GM23248 (cell line): ENCODE measurements at regions not wholly inside any gene's neighbourhood (a gene's known extent, or its start where the extent isn't known, plus 50 kb on each side); places are given as distances from the start of the nearest gene placed in this dataset.
"Not testable (repeated sequence)": the region's sequence is repeated elsewhere in the genome, so short reads cannot be mapped to it uniquely, and the experiment has no call there.

Experiments
- DNase-seq: peaks from one replicate; pipeline ENCODE4 v3.0.0-alpha.2; 2015
- H2AFZ ChIP-seq: fragments of 200-600 bp; sonication (generic); 2 replicates; pipeline ENCODE4 v1.6.1; 2016; ENCODE audit warnings: antibody characterized with exemption
- H3F3A ChIP-seq: fragments of 200-600 bp; sonication (generic); 2 replicates; pipeline ENCODE4 v1.6.1; 2016; ENCODE audit warnings: mild to moderate bottlenecking, antibody characterized with exemption, mixed run types; ENCODE audit not compliant: insufficient read depth
- H3K27ac ChIP-seq: fragments of 200-600 bp; sonication (generic); 2 replicates; pipeline ENCODE4 v1.5.1; 2016; ENCODE audit warnings: mild to moderate bottlenecking
- H3K27me3 ChIP-seq: fragments of 200-600 bp; sonication (generic); replicated peaks from 2 replicates; pipeline ENCODE4 v1.6.1; 2016; ENCODE audit warnings: mild to moderate bottlenecking; ENCODE audit not compliant: insufficient read depth
- H3K36me3 ChIP-seq: fragments of 200-600 bp; sonication (generic); 2 replicates; pipeline ENCODE4 v1.6.1; 2016; ENCODE audit warnings: low read depth, mild to moderate bottlenecking
- H3K4me1 ChIP-seq: fragments of 200-600 bp; sonication (generic); 2 replicates; pipeline ENCODE4 v1.6.1; 2016; ENCODE audit warnings: mild to moderate bottlenecking; ENCODE audit not compliant: insufficient read depth
- H3K4me2 ChIP-seq: fragments of 200-600 bp; sonication (generic); one replicate; pipeline ENCODE4 v1.6.1; 2016; ENCODE audit warnings: mild to moderate bottlenecking; ENCODE audit not compliant: unreplicated experiment
- H3K4me3 ChIP-seq: fragments of 200-600 bp; sonication (generic); 2 replicates; pipeline ENCODE4 v1.5.1; 2016; ENCODE audit warnings: mild to moderate bottlenecking
- H3K79me2 ChIP-seq: fragments of 200-600 bp; sonication (generic); 2 replicates; pipeline ENCODE4 v1.6.1; 2016; ENCODE audit warnings: mild to moderate bottlenecking; ENCODE audit not compliant: insufficient read depth
- H3K9ac ChIP-seq: fragments of 200-600 bp; sonication (generic); 2 replicates; pipeline ENCODE4 v1.6.1; 2016; ENCODE audit warnings: mild to moderate bottlenecking
- H3K9me2 ChIP-seq: fragments of 200-600 bp; sonication (generic); 2 replicates; pipeline ENCODE4 v1.6.1; 2016; ENCODE audit warnings: mixed run types, mild to moderate bottlenecking, moderate library complexity; ENCODE audit not compliant: insufficient read depth
- H3K9me3 ChIP-seq: fragments of 200-600 bp; sonication (generic); one replicate; pipeline ENCODE4 v1.6.1; 2017; ENCODE audit warnings: low read depth
- H4K20me1 ChIP-seq: fragments of 200-600 bp; sonication (generic); 2 replicates; pipeline ENCODE4 v1.6.0; 2016; ENCODE audit not compliant: insufficient read depth
- EZH2 ChIP-seq: fragments of 200-600 bp; sonication (generic); IDR thresholded peaks from 2 replicates; pipeline ENCODE4 v1.6.1; 2018; ENCODE audit warnings: antibody characterized with exemption, mild to moderate bottlenecking; ENCODE audit not compliant: insufficient read depth, poor library complexity, severe bottlenecking
- EZH2phosphoT487 ChIP-seq: fragments of 200-600 bp; sonication (generic); IDR thresholded peaks from 2 replicates; pipeline ENCODE4 v1.6.1; 2018; ENCODE audit warnings: antibody characterized with exemption, moderate library complexity, mild to moderate bottlenecking, low read depth; ENCODE audit not compliant: insufficient read depth
- WGBS, 2 experiments: methylation state at CpG; one replicate each; pipeline ENCODE4 v1.1.6; 2015 to 2017; ENCODE audit warnings: low lambda C conversion rate in 2 of 2, low coverage in 1 of 2; ENCODE audit errors: missing lambda C conversion rate in 2 of 2; 5-methylcytosine and 5-hydroxymethylcytosine counted together
- in situ Hi-C: fragments of 300-500 bp; cut with MboI; formaldehyde crosslinking; loops from 2 replicates; pipeline ENCODE4 v1.15.0; 2020

DNA sequence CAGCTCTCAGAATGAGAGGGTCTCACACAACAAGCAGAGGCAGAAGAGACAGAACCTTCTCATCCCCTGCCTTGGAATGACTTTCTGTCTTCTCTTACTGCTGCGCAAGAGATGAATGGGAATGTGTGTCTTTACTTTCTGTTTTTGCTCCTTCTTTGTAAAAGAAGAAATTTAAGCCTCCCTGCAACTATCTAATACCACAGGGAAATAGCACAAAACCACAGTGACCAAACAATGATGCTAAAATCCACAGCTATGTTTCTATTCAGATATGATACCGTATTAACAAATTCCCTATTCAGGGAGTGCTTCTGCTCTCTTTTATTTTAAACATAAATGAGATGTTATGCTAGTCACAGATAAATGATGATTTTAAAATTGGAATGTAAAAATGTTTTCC, 173.8 kb upstream of the RAI2 start:
- H3K9ac ChIP-seq: no peak overlapping the region
- H3K36me3 ChIP-seq: no peaks in the 10 kb centered on the region
- H3K27ac ChIP-seq: no peak overlapping the region
- H3K4me1 ChIP-seq: no peaks in the 10 kb centered on the region
- TF ChIP-seq EZH2 (no peak), EZH2phosphoT487 (no peak)
- no peak overlapping the region for H3K4me3 ChIP-seq
- no peaks in the 10 kb centered on the region for H3K27me3 ChIP-seq
- H3K9me3 ChIP-seq: no peaks in the 10 kb centered on the region
- in situ Hi-C loops: no loop called here
- no peak for DNase-seq
- H3K79me2 ChIP-seq: no peaks in the 10 kb centered on the region
- no peak overlapping the region for H3K4me2 ChIP-seq
- H3F3A ChIP-seq: no peaks in the 10 kb centered on the region
- 33 to 40% methylated on average over 2 of the region's 2 CpGs for WGBS, 2 experiments
- H2AFZ ChIP-seq: no peak overlapping the region
- H4K20me1 ChIP-seq: no peaks in the 10 kb centered on the region
- no peaks in the 10 kb centered on the region for H3K9me2 ChIP-seq

- no peak overlapping the region for H2AFZ ChIP-seq
- no peaks in the 10 kb centered on the region for H3K9me2 ChIP-seq
- H3K36me3 ChIP-seq: no peaks in the 10 kb centered on the region
- TF ChIP-seq EZH2phosphoT487 (no peak), EZH2 (no peak)
- no peak overlapping the region for H3K4me2 ChIP-seq
- no peak for DNase-seq
- no peaks in the 10 kb centered on the region for H3K9me3 ChIP-seq
- 51 to 53% methylated on average over 3 of the region's 3 CpGs for WGBS, 2 experiments
- H3K9ac ChIP-seq: no peak overlapping the region
- no peak overlapping the region for H3K27ac ChIP-seq
- no peaks in the 10 kb centered on the region for H3K4me1 ChIP-seq
- no peaks in the 10 kb centered on the region for H3K79me2 ChIP-seq
- in situ Hi-C loops: no loop called here
- no peak overlapping the region for H3K4me3 ChIP-seq
- no peaks in the 10 kb centered on the region for H3F3A ChIP-seq
- no peaks in the 10 kb centered on the region for H3K27me3 ChIP-seq
- no peaks in the 10 kb centered on the region for H4K20me1 ChIP-seq
These were observed 173.4 kb upstream of the RAI2 start for GRCh38 chrX:18034504-18034903.

GRCh38 chrX:18032486-18033221, 171.6 kb upstream of the RAI2 start:
- H3K27me3 ChIP-seq: no peaks in the 10 kb centered on the region
- no peaks in the 10 kb centered on the region for H3K9me3 ChIP-seq
- H3K4me3 ChIP-seq: no peak overlapping the region
- H3K9me2 ChIP-seq: no peaks in the 10 kb centered on the region
- H3K27ac ChIP-seq: no peak overlapping the region
- H3F3A ChIP-seq: no peaks in the 10 kb centered on the region
- no peaks in the 10 kb centered on the region for H3K4me1 ChIP-seq
- no peaks in the 10 kb centered on the region for H4K20me1 ChIP-seq
- H2AFZ ChIP-seq: no peak overlapping the region
- no peaks in the 10 kb centered on the region for H3K79me2 ChIP-seq
- no peak for TF ChIP-seq EZH2
- H3K4me2 ChIP-seq: no peak overlapping the region
- in situ Hi-C loops: no loop called here
- DNase-seq: no peak
- no peak overlapping the region for H3K9ac ChIP-seq
- H3K36me3 ChIP-seq: no peaks in the 10 kb centered on the region
- 47 to 55% methylated on average over 3 of the region's 3 CpGs for WGBS, 2 experiments

GRCh38 chrX:18031726-18032375, 170.8 kb upstream of the RAI2 start:
- no peak for DNase-seq
- WGBS, 2 experiments: 75 to 80% methylated on average over 7 of the region's 7 CpGs
- Histone ChIP-seq H3K9ac (no peak overlapping the region), H3K4me2 (no peak overlapping the region), H4K20me1 (no peaks in the 10 kb centered on the region), H3K27me3 (no peaks in the 10 kb centered on the region), H3K36me3 (no peaks in the 10 kb centered on the region), H2AFZ (no peak overlapping the region), H3K27ac (no peak overlapping the region), H3K4me1 (no peaks in the 10 kb centered on the region), H3F3A (no peaks in the 10 kb centered on the region), H3K79me2 (no peaks in the 10 kb centered on the region), H3K9me3 (no peaks in the 10 kb centered on the region), H3K4me3 (no peak overlapping the region), H3K9me2 (no peaks in the 10 kb centered on the region)
- in situ Hi-C loops: no loop called here
- no peak for TF ChIP-seq EZH2phosphoT487

DNA sequence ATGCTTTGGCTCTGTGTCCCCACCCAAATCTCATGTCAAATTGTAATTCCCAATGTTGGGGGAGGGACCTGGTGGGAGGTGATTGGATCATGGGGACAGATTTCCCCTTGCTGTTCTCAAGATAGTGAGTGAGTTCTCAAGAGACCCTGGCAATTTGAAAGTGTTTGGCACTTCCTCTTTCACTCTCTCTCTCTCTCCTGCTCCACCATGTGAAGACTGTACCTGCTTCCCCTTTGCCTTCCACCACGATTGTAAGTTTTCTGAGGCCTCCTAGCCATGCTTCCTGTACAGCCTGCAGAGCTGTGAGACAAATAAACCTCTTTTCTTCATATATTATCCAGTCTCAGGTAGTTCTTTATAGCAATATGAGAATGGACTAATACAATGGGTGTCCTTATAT, 169.6 kb upstream of the RAI2 start:
- H3K27ac ChIP-seq, H3K4me3 ChIP-seq, H3K9me2 ChIP-seq, H3K36me3 ChIP-seq, H3K4me1 ChIP-seq, H3F3A ChIP-seq, DNase-seq, in situ Hi-C loops, H3K79me2 ChIP-seq, H3K9ac ChIP-seq, H3K27me3 ChIP-seq, H3K9me3 ChIP-seq, H4K20me1 ChIP-seq, H3K4me2 ChIP-seq, H2AFZ ChIP-seq: not testable (repeated sequence)
- 0 to 8% methylated on average over 1 of the region's 1 CpG for whole genome bisulfite sequencing, 2 experiments
